Glomerular visceral epithelial cell (primary cell): ENCODE measurements at regions not wholly inside any gene's neighbourhood (a gene's known extent, or its start where the extent isn't known, plus 50 kb on each side); places are given as distances from the start of the nearest gene placed in this dataset.
"Not testable (repeated sequence)": the region's sequence is repeated elsewhere in the genome, so short reads cannot be mapped to it uniquely, and the experiment has no call there.

ENCODE experiments used
- DNase-seq: peaks from one replicate; pipeline ENCODE4 v3.0.0-alpha.2; 2016; ENCODE audit errors: extremely low spot score

- DNase-seq = no peak
Observed at GRCh38 chrX:121169099-121170035, 122.0 kb downstream of the GLUD2 start.

- no peak for DNase-seq
Observed at GRCh38 chrX:121172703-121173102, 125.3 kb downstream of the GLUD2 start.

DNA sequence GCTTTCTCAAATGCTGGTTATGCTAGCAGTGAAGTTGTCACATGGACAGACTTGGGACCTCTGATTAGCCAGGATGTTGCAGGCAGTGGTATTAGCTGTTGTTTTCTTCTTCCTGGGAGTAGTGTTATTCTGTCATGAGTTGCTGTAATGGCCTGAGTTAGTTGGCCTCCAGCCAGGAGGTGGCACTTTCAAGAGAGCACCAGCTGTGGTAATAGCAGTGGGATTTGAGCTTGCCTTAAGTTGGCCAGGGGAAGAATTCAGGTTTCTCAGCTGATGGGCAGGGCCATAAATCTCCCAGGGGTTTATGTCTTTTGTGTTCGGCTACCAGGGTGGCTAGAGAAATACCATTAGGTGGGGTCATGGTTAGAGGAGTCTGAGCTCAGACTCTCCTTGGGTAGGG lies 132.6 kb downstream of the GLUD2 start:
- DNase-seq = no peak

- DNase-seq = no peak
Observed at GRCh38 chrX:121191779-121192178, 144.4 kb downstream of the GLUD2 start.

DNA sequence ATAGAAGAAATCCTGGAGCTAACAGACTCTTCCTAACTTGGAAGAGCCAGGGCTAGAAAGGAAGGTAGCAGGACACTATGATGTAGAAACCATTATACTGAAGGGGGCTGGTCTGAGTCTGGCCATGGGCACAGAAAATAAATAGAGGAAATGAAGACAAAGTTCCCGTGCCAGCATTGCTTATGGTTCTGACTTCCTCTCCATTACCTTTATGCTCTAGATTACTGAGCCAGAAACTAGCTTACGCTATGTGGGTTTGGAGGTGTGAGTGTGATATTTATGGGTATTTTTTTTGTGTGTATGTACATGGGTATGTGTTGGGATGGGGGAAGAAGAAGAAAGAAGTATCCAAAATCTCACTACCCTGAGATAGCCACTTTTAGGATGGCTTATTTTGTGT lies 148.3 kb downstream of the GLUD2 start:
- DNase-seq = no peak

- not testable (repeated sequence) for DNase-seq
Observed at GRCh38 chrX:121196872-121197444, 149.5 kb downstream of the GLUD2 start.

GRCh38 chrX:121208563-121208962 lies 161.2 kb downstream of the GLUD2 start:
- DNase-seq = no peak

- DNase-seq = no peak
Observed at GRCh38 chrX:121216641-121217374, 169.4 kb downstream of the GLUD2 start.

- no peak for DNase-seq
Observed at GRCh38 chrX:121221322-121221977, 174.0 kb downstream of the GLUD2 start.

- DNase-seq = no peak
Observed at GRCh38 chrX:121227888-121228287, 180.5 kb downstream of the GLUD2 start.

DNA sequence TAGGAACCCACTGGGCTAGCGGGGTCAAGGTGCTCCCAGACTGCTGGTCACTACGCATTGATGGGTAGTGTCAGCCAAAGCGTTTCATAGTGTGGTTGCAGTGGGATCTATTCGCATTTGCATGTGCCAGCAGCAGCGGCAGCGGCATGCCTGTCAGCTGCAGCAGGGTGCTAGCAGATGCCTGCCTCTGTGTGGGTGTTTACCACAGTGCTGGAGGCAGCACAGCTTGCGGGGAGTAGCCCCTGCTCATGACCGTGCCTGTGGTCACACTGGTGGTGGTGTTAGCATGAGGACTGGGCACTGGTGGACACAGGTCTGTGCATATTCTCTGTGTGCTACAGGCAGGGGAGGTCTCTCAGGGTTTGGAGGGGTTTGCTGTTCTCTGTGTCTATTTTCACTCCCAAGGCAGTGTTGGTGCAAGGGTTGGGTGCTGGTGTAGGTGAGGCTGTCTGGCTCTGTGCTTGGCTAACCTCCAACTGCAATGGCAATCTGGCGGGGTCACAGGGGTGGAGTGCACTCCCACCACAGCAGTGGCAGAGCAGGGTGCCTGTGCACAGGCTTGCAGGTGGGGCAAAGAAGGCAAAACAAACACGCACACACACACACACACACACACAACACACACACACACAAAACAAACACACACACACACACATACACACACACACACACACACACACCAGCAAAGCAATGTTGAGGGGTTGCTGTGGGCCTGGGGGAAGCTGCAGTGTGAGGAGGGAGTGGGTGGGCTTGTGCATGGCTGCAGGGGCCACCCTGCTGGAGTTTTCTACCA lies 184.4 kb downstream of the GLUD2 start:
- no peak for DNase-seq

GRCh38 chrX:121236040-121236439 lies 188.6 kb downstream of the GLUD2 start:
- DNase-seq = no peak

DNA sequence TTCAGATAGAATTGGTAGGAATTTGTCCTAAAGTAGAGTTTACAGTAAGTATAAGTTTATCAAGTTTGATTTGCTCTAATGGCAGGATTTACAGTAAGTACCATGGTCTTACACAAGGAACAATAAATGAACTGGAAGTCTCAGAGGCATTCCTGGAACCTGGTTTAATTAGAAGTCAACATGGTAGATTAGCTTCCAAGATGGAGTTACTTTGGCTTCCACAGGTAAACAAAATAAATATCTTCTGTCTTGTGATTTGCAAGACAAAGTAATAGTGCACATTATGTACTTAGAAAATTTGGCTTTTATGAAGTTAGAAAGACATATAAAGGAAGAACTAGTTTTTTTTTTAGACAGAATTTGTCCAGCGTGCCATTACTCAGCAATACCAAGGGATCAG lies 190.7 kb downstream of the GLUD2 start:
- no peak for DNase-seq

DNA sequence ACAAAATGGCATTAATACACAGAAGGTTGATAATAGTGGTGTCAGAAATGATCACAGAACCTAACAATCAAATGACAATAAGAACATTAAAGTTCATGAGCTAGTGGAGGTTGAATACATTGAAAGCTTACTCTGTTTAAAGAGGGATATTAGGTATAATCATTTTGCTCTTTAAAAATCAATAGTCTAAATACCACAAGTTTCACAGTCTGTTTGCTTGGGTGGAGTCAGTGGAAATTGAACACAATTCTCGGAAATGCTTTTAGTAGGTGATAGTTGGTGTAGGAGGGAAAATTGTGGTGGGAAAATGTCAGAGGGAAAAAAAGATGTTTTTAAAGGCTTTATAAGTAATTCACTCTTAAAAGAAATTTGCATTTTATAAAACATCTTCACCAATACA lies 197.1 kb downstream of the GLUD2 start:
- DNase-seq = no peak

DNA sequence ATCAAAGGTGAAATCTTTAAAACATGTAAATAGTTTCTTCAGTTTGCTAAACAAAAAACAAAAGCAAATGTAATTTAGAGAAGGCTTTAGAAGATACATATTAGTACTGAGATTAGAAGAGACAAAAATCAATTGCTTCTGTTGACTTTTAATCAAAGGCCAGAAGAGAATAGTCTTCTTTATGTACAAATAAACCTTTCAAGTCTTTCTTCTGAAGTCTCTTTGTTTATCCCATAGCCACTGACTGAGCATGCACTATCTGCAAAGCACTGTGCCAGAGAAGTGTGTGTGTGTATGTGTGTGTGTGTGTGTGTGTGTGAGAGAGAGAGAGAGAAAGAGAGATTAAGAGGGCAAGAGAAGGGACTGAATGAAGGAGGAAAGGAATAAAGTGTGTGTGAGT lies 198.4 kb downstream of the GLUD2 start:
- DNase-seq = no peak

GRCh38 chrX:121254336-121254735 lies 206.9 kb downstream of the GLUD2 start:
- DNase-seq = no peak

- DNase-seq = no peak
Observed at GRCh38 chrX:121256647-121257046, 209.2 kb downstream of the GLUD2 start.

DNA sequence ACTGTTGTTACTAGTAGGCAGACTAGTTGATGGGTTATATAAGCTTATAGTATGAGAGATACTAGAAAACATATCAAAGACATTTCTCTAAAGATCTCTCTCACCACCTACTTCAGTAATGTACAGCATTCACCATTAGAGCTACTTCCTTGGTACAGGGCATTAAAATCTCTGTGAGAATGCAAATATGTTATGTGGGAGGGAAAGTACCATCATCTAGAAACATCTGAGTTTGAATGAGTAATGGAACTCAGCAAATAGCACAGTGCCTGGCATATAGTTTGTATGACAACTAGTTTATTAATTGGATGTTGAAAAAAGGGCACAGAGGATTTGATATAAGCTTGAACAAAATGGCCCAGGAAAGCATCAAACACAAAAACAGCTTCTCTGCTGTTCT lies 211.1 kb downstream of the GLUD2 start:
- no peak for DNase-seq

DNA sequence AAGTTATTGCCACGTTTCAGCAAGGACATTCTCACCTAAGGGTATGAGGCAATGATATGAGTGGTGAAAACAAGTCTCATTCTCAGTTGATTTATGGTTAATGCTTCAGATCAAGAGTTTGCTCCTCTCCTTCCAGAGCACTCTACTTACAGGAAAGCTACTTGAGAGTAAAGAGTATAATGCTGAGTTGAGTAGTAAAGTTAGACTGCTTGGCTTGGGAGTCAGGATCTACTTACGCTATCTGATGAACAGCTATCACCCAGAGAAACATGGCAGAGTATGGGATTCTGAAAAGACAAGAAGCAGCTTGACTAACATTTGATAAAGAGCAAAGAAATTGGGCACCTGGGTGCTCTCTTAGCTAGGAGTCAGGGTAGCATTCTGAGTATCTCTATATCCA lies 211.8 kb downstream of the GLUD2 start:
- no peak for DNase-seq

GRCh38 chrX:121260596-121261240 lies 213.3 kb downstream of the GLUD2 start:
- DNase-seq = no peak

GRCh38 chrX:121283921-121284320 lies 236.5 kb downstream of the GLUD2 start:
- no peak for DNase-seq
